Heart left ventricle (tissue), 16 donors: ENCODE measurements at regions not wholly inside any gene's neighbourhood (a gene's known extent, or its start where the extent isn't known, plus 50 kb on each side); places are given as distances from the start of the nearest gene placed in this dataset.

ENCODE experiments used
- ATAC-seq, 4 donors: fragments of 200-7000 bp; cut with Tn5 transposase; one replicate each; pipeline ENCODE4 v1.9.1; 2020 to 2022; ENCODE audit warnings: moderate library complexity in 4 of 4, mild to moderate bottlenecking in 3 of 4, moderate number of reproducible peaks in 1 of 4
- DNase-seq, 5 donors: peaks; one replicate each; pipeline ENCODE4 v3.0.0-alpha.2; 2020
- H3K27ac ChIP-seq, 12 donors: fragments of 200-600 bp; sonication (generic) in 4 of 12; one replicate each; pipeline versions ENCODE4 v1.5.0 to v1.8.0; 2016 to 2022; ENCODE audit warnings: mild to moderate bottlenecking in 2 of 12
- H3K27me3 ChIP-seq, 9 donors: fragments of 200-600 bp; sonication (generic) in 2 of 9; one replicate each; pipeline versions ENCODE4 v1.5.1 to v1.8.0; 2016 to 2022; ENCODE audit warnings: mild to moderate bottlenecking in 3 of 9
- H3K36me3 ChIP-seq, 9 donors: fragments of 200-600 bp; sonication (generic) in 2 of 9; one replicate each; pipeline versions ENCODE4 v1.5.0 to v1.8.0; 2018 to 2022; ENCODE audit warnings: mild to moderate bottlenecking in 2 of 9
- H3K4me1 ChIP-seq, 12 donors: fragments of 200-600 bp; sonication (generic) in 4 of 12; one replicate each; pipeline versions ENCODE4 v1.5.0 to v1.8.0; 2016 to 2022; ENCODE audit warnings: mild to moderate bottlenecking in 3 of 12
- H3K4me3 ChIP-seq, 12 donors: fragments of 200-600 bp; sonication (generic) in 4 of 12; one replicate each; pipeline versions ENCODE4 v1.5.0 to v1.8.0; 2017 to 2022; ENCODE audit warnings: mild to moderate bottlenecking in 9 of 12, moderate library complexity in 4 of 12
- H3K9me3 ChIP-seq, 12 donors: fragments of 200-600 bp; sonication (generic) in 4 of 12; one replicate each; pipeline versions ENCODE4 v1.5.0 to v1.8.0; 2016 to 2022; ENCODE audit warnings: mild to moderate bottlenecking in 1 of 12
- CTCF ChIP-seq, 12 donors: fragments of 200-600 bp; sonication (generic) in 4 of 12; IDR thresholded peaks; one replicate each; pipeline versions ENCODE4 v1.5.0 to v1.8.0; 2018 to 2022; ENCODE audit warnings: antibody characterized with exemption in 12 of 12, mild to moderate bottlenecking in 5 of 12
- POLR2A ChIP-seq, 2 donors: fragments of 450-650 bp; IDR thresholded peaks; one replicate each; pipeline ENCODE4 v1.6.1; 2017; ENCODE audit warnings: antibody characterized with exemption in 2 of 2, mild to moderate bottlenecking in 2 of 2, moderate library complexity in 2 of 2
- WGBS, 4 donors: extraction: QIAGEN DNeasy Blood & Tissue Kit in 2 of 4; methylation state at CpG; one replicate each; pipeline versions ENCODE4 v1.1.5 to v1.1.7; 2013 to 2018; 5-methylcytosine and 5-hydroxymethylcytosine counted together
- intact Hi-C, 10 donors: fragments of 100-400 bp; cut with DNase I; formaldehyde crosslinking; loops; one replicate each; pipeline versions ENCODE4 v1.11.1 to v1.14.2; 2022
- donor health status: ischemic (EF 13 %, LVEDD 7.1; RV severe dilation, severe dysfunction).
- donor health status: healthy with polysubstance abuse.
- donor health status: DM: no; HTN: yes; CAD: no.
- donor health status: DM: no; HTN: no; CAD: no.
- donor health status: ischemic (EF 25% LVEDD 6.9; RV normal size, moderate dysfunction).
- donor health status: ischemic (EF 25% LVEDD 5.7; RV mildly dilated, moderate dysfunction).
- donor health status: healthy.
- donor health status: DM: yes; HTN: yes; CAD: no.
- donor health status: ischemic (EF 35%, LVEDD 5.7; RV mildly dilated, moderate dysfunction).
- donor health status: nonischemic (EF 11% LVEDD 7.7; RV severe dilation, severe dysfunction).
- donor health status: DM: yes; HTN: yes; CAD: no.
- donor health status: PGD.
- donor health status: ischemic (EF 29% LVEDD 5.4; RV normal size, mild dysfunction).
- donor health status: nonischemic (EF 23%, LVEDD 6.1; RV moderate dilation, normal function).

- DNase-seq (no peak), ATAC-seq (no peak)
- no peaks in the 10 kb centered on the region for H3K36me3 ChIP-seq
- peaks cover 0 to 3% (median 0%) of the 10 kb centered on the region in 12 donors for H3K9me3 ChIP-seq
- TF ChIP-seq CTCF (IDR thresholded peaks at IDR 0.05) (no peak), POLR2A (IDR thresholded peaks at IDR 0.05) (no peak)
- no peak overlapping the region for H3K4me3 ChIP-seq
- no peaks in the 10 kb centered on the region for H3K4me1 ChIP-seq
- intact Hi-C loops, result no loop called here
- 78 to 85% (median 80%) methylated on average over 7 of the region's 7 CpGs for WGBS, 4 donors
- peaks cover 0 to 18% (median 2%) of the 10 kb centered on the region in 9 donors for H3K27me3 ChIP-seq
- no peak overlapping the region for H3K27ac ChIP-seq
These were observed 583.4 kb downstream of the VRK1 start for GRCh38 chr14:97380539-97380941.

- no peak for TF ChIP-seq CTCF (IDR thresholded peaks at IDR 0.05)
- no peak for TF ChIP-seq POLR2A (IDR thresholded peaks at IDR 0.05)
- Histone ChIP-seq H3K27me3 (peaks cover 0 to 22% (median 2%) of the 10 kb centered on the region in 9 donors), H3K27ac (no peak overlapping the region), H3K9me3 (peaks cover 0 to 3% (median 0%) of the 10 kb centered on the region in 12 donors), H3K4me1 (no peaks in the 10 kb centered on the region), H3K4me3 (no peak overlapping the region), H3K36me3 (no peaks in the 10 kb centered on the region)
- WGBS, 4 donors, result 62 to 79% (median 65%) methylated on average over 1 of the region's 1 CpG
- ATAC-seq (no peak), DNase-seq (no peak)
- intact Hi-C loops, result no loop called here
These were observed 584.1 kb downstream of the VRK1 start for GRCh38 chr14:97381309-97381708.

- intact Hi-C loops, result no loop called here
- DNase-seq (no peak), ATAC-seq (no peak)
- Histone ChIP-seq H3K9me3 (peaks cover 0 to 3% (median 0%) of the 10 kb centered on the region in 12 donors), H3K4me1 (no peaks in the 10 kb centered on the region), H3K27ac (no peak overlapping the region), H3K4me3 (no peak overlapping the region), H3K27me3 (peaks cover 0 to 20% (median 2%) of the 10 kb centered on the region in 9 donors), H3K36me3 (no peaks in the 10 kb centered on the region)
- 49 to 56% (median 53%) methylated on average over 5 of the region's 5 CpGs for WGBS, 4 donors
- TF ChIP-seq CTCF (IDR thresholded peaks at IDR 0.05) (no peak), POLR2A (IDR thresholded peaks at IDR 0.05) (no peak)
These were observed 585.5 kb downstream of the VRK1 start for GRCh38 chr14:97382616-97383226.

GRCh38 chr14:97385727-97386126, 588.5 kb downstream of the VRK1 start:
- no peak overlapping the region for H3K27ac ChIP-seq
- intact Hi-C loops, result no loop called here
- DNase-seq (no peak), ATAC-seq (no peak)
- peaks cover 0 to 17% (median 0%) of the 10 kb centered on the region in 9 donors for H3K27me3 ChIP-seq
- 71 to 77% (median 75%) methylated on average over 3 of the region's 3 CpGs for WGBS, 4 donors
- H3K4me1 ChIP-seq, result no peaks in the 10 kb centered on the region
- peaks cover 0 to 3% (median 0%) of the 10 kb centered on the region in 12 donors for H3K9me3 ChIP-seq
- H3K4me3 ChIP-seq, result no peak overlapping the region
- no peaks in the 10 kb centered on the region for H3K36me3 ChIP-seq
- TF ChIP-seq POLR2A (IDR thresholded peaks at IDR 0.05) (no peak), CTCF (IDR thresholded peaks at IDR 0.05) (no peak)
